Suprapubic skin (tissue), 3 donors: ENCODE measurements at regions not wholly inside any gene's neighbourhood (a gene's known extent, or its start where the extent isn't known, plus 50 kb on each side); places are given as distances from the start of the nearest gene placed in this dataset.

Experiments used
- CTCF ChIP-seq, 2 donors: fragments of 200-600 bp in 1 of 2; fragments of 450-650 bp in 1 of 2; sonication (generic) in 1 of 2; IDR thresholded peaks; one replicate each; pipeline ENCODE4 v1.5.1; 2016 to 2019; ENCODE audit warnings: antibody characterized with exemption in 2 of 2, mild to moderate bottlenecking in 1 of 2, moderate library complexity in 1 of 2
- POLR2AphosphoS5 ChIP-seq, 3 donors: sonication (generic); formaldehyde crosslinking; IDR thresholded peaks; one replicate each; pipeline ENCODE4 v1.6.1; 2017; ENCODE audit warnings: antibody characterized with exemption in 3 of 3

- TF ChIP-seq CTCF (IDR thresholded peaks at IDR 0.05): no peak
- TF ChIP-seq POLR2AphosphoS5 (IDR thresholded peaks at IDR 0.05): no peak
These were observed 159.1 kb downstream of the LNPK start for GRCh38 chr2:175842996-175843395.
